Motor neuron (in vitro differentiated cells): ENCODE measurements at regions not wholly inside any gene's neighbourhood (a gene's known extent, or its start where the extent isn't known, plus 50 kb on each side); places are given as distances from the start of the nearest gene placed in this dataset.

Source experiments
- ATAC-seq, 8 experiments: fragments of 200-7000 bp; cut with Tn5 transposase; replicated peaks in 6 of 8; 2 replicates each; pipeline ENCODE4 v1.8.0; 2021; ENCODE audit warnings: mild to moderate bottlenecking in 8 of 8, moderate library complexity in 8 of 8
- H3K27ac ChIP-seq, 2 donors: fragments of 250-450 bp; sonication (Bioruptor Pico); 2 replicates each; pipeline ENCODE4 v1.9.0; 2021; ENCODE audit warnings: antibody characterized with exemption in 2 of 2, mild to moderate bottlenecking in 2 of 2, moderate library complexity in 1 of 2
- H3K4me1 ChIP-seq, 2 donors: fragments of 250-450 bp; sonication (Bioruptor Pico); replicated peaks in 1 of 2; 2 replicates each; pipeline ENCODE4 v1.6.1; 2021; ENCODE audit warnings: antibody characterized with exemption in 2 of 2, mild to moderate bottlenecking in 2 of 2, moderate library complexity in 1 of 2
- H3K4me3 ChIP-seq, 5 donors: fragments of 250-450 bp; sonication (Bioruptor Pico); 2 replicates each; pipeline ENCODE4 v1.9.0; 2021; ENCODE audit warnings: antibody characterized with exemption in 5 of 5, mild to moderate bottlenecking in 5 of 5, moderate library complexity in 4 of 5
- WGBS, 10 experiments: fragments of 450-650 bp; shearing (Covaris generic); methylation state at CpG; one replicate each; pipeline ENCODE4 v1.0.0; 2022; 5-methylcytosine and 5-hydroxymethylcytosine counted together
- in situ Hi-C, 9 experiments: fragments of 400-800 bp; cut with MboI; loops; one replicate each; pipeline ENCODE4 v1.15.0; 2021; ENCODE audit warnings: low sequenced_read_pairs in 9 of 9, low pct_unique_long_range_greater_than_20kb in 2 of 9; ENCODE audit not compliant: unreplicated experiment in 9 of 9

GRCh38 chr4:142940425-142941330, 94.6 kb upstream of the INPP4B start:
- no peak overlapping the region for H3K27ac ChIP-seq
- no peak overlapping the region for H3K4me3 ChIP-seq
- no peaks in the 10 kb centered on the region for H3K4me1 ChIP-seq
- ATAC-seq = peak in 6 of 8 experiments; percentile 36 to 99 (median 53)
- WGBS, 10 experiments = 40 to 100% (median 76%) methylated on average over 1 to 5 of the region's 6 CpGs
- in situ Hi-C loops = no loop called here

- Histone ChIP-seq H3K4me1 (no peaks in the 10 kb centered on the region), H3K4me3 (no peak overlapping the region), H3K27ac (no peak overlapping the region)
- ATAC-seq = peak in 2 of 8 experiments; percentile 71
- 25 to 100% (median 63%) methylated on average over 1 of the region's 1 CpG; no CpG with 5 or more reads in 2 of the 10 experiments for WGBS, 10 experiments
- in situ Hi-C loops = no loop called here
Observed at GRCh38 chr4:142944565-142944964, 98.5 kb upstream of the INPP4B start.

- Histone ChIP-seq H3K27ac (no peak overlapping the region), H3K4me1 (peaks cover 2 to 4% of the 10 kb centered on the region in 2 donors), H3K4me3 (no peak overlapping the region)
- in situ Hi-C loops = no loop called here
- peak in 4 of 8 experiments; percentile 37 to 53 (median 44) for ATAC-seq
- 0 to 62% (median 36%) methylated on average over 1 to 5 of the region's 5 CpGs for WGBS, 10 experiments
Observed at GRCh38 chr4:142952821-142953580, 106.9 kb upstream of the INPP4B start.

- no peak overlapping the region for H3K27ac ChIP-seq
- H3K4me3 ChIP-seq = no peak overlapping the region
- ATAC-seq = no peak
- peaks cover 2 to 4% of the 10 kb centered on the region in 2 donors for H3K4me1 ChIP-seq
- in situ Hi-C loops = no loop called here
- 20 to 100% (median 89%) methylated on average over 1 to 6 of the region's 16 CpGs; no CpG with 5 or more reads in 6 of the 10 experiments for WGBS, 10 experiments
Observed at GRCh38 chr4:142954415-142954814, 108.3 kb upstream of the INPP4B start.

- ATAC-seq = no peak
- no peak overlapping the region for H3K4me3 ChIP-seq
- in situ Hi-C loops = no loop called here
- H3K4me1 ChIP-seq = peaks cover 2 to 4% of the 10 kb centered on the region in 2 donors
- H3K27ac ChIP-seq = no peak overlapping the region
- WGBS, 10 experiments = 0 to 100% (median 53%) methylated on average over 1 to 2 of the region's 2 CpGs; no CpG with 5 or more reads in 3 of the 10 experiments
Observed at GRCh38 chr4:142955501-142955900, 109.4 kb upstream of the INPP4B start.

- in situ Hi-C loops = no loop called here
- 0 to 100% (median 67%) methylated on average over 1 of the region's 1 CpG; no CpG with 5 or more reads in 1 of the 10 experiments for WGBS, 10 experiments
Observed at GRCh38 chr4:142959173-142959572, 113.1 kb upstream of the INPP4B start.

GRCh38 chr4:142960126-142960525, 114.0 kb upstream of the INPP4B start:
- H3K27ac ChIP-seq = no peak overlapping the region
- 0 to 100% (median 80%) methylated on average over 1 of the region's 1 CpG; no CpG with 5 or more reads in 1 of the 10 experiments for WGBS, 10 experiments
- peaks cover 0 to 6% of the 10 kb centered on the region in 2 donors for H3K4me1 ChIP-seq
- in situ Hi-C loops = no loop called here
- ATAC-seq = peak in 1 of 8 experiments; percentile 50
- H3K4me3 ChIP-seq = no peak overlapping the region

More at GRCh38 chr4:142959173-142959572, 113.1 kb upstream of the INPP4B start:
- H3K27ac ChIP-seq = no peak overlapping the region
- peak in 3 of 8 experiments; percentile 42 to 95 (median 83) for ATAC-seq
- no peak overlapping the region for H3K4me3 ChIP-seq
- H3K4me1 ChIP-seq = peaks cover 0 to 6% of the 10 kb centered on the region in 2 donors

GRCh38 chr4:142960867-142961644, 115.0 kb upstream of the INPP4B start:
- 18 to 92% (median 72%) methylated on average over 2 to 6 of the region's 6 CpGs for WGBS, 10 experiments
- in situ Hi-C loops = no loop called here
- no peak for ATAC-seq
- Histone ChIP-seq H3K27ac (no peak overlapping the region), H3K4me3 (no peak overlapping the region), H3K4me1 (peaks cover 0 to 6% of the 10 kb centered on the region in 2 donors)

- peak in 1 of 8 experiments; percentile 19 for ATAC-seq
- in situ Hi-C loops = no loop called here
- WGBS, 10 experiments = 0 to 20% (median 0%) methylated on average over 1 of the region's 1 CpG; no CpG with 5 or more reads in 5 of the 10 experiments
- Histone ChIP-seq H3K4me1 (peaks cover 0 to 6% of the 10 kb centered on the region in 2 donors), H3K4me3 (no peak overlapping the region), H3K27ac (no peak overlapping the region)
Observed at GRCh38 chr4:142961866-142962265, 115.8 kb upstream of the INPP4B start.

GRCh38 chr4:142974328-142974727, 128.2 kb upstream of the INPP4B start:
- Histone ChIP-seq H3K4me1 (no peaks in the 10 kb centered on the region), H3K4me3 (no peak overlapping the region), H3K27ac (no peak overlapping the region)
- in situ Hi-C loops = no loop called here
- peak in 3 of 8 experiments; percentile 16 to 55 (median 25) for ATAC-seq

GRCh38 chr4:142975618-142976017, 129.5 kb upstream of the INPP4B start:
- Histone ChIP-seq H3K27ac (no peak overlapping the region), H3K4me1 (no peaks in the 10 kb centered on the region), H3K4me3 (no peak overlapping the region)
- in situ Hi-C loops = no loop called here
- no peak for ATAC-seq
- 0 to 100% (median 22%) methylated on average over 1 of the region's 1 CpG for WGBS, 10 experiments

- H3K27ac ChIP-seq = no peak overlapping the region
- no peak overlapping the region for H3K4me3 ChIP-seq
- WGBS, 10 experiments = 10 to 85% (median 68%) methylated on average over 2 to 3 of the region's 3 CpGs
- in situ Hi-C loops = no loop called here
- H3K4me1 ChIP-seq = no peaks in the 10 kb centered on the region
- no peak for ATAC-seq
Observed at GRCh38 chr4:142976482-142976881, 130.4 kb upstream of the INPP4B start.
